ENCODE measurements at regions not wholly inside any gene's neighbourhood (a gene's known extent, or its start where the extent isn't known, plus 50 kb on each side); places are given as distances from the start of the nearest gene placed in this dataset.

DNA sequence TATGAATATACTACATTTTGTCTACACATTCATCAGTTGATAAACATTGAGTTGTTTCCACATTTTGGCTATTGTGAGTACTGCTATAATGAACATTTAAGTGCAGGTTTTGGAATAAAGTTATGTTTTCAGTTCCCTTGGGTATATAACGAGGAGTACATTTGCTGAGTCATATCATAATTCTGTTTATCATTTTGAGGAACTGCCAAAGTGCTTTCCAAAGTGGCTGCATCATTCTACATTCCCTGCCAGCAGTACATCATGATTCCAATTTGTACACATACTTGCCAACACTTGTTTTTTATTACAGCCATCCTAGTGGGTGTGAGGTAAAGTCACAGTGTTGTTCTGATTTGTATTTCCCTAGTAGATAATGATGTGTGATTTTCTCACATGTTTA, 1458.6 kb upstream of the TENM4 start:
- no peak for DNase-seq

- DNase-seq: no peak
These were observed 1458.1 kb upstream of the TENM4 start for GRCh38 chr11:80898910-80899309.

- no peak for DNase-seq
These were observed 1445.9 kb upstream of the TENM4 start for GRCh38 chr11:80886684-80887083.

GRCh38 chr11:80873310-80873999, 1432.6 kb upstream of the TENM4 start:
- DNase-seq: no peak

DNA sequence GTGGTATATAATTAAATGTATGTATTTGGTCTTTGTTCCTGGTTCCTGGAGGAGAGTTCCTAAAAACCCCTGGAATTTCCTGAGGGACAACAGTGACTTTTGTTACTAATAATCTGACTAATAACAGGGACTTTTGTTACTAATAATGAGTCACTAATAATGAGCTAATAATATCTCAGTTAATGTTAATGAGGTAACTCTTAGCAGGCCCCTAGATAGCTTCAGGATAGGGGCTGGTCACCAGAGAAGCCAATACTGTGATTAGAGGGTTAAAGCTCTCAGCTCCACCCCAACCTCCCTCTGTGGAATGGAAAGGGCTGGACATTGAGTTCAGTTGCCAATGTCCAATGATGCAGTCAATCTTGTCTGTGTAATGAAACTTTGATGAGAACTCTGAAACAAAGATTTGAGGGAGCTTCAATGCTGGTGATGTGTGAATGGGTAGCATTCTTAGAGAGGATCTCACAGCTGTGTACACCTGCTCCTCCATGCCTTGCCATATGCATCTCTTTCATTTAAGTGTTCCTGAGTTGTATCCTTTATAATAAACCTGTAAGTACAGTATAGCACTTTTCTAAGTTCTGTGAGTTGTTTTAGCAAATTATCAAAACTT, 1431.4 kb upstream of the TENM4 start:
- DNase-seq: no peak

- no peak for DNase-seq
These were observed 1428.0 kb upstream of the TENM4 start for GRCh38 chr11:80868831-80869230.

DNA sequence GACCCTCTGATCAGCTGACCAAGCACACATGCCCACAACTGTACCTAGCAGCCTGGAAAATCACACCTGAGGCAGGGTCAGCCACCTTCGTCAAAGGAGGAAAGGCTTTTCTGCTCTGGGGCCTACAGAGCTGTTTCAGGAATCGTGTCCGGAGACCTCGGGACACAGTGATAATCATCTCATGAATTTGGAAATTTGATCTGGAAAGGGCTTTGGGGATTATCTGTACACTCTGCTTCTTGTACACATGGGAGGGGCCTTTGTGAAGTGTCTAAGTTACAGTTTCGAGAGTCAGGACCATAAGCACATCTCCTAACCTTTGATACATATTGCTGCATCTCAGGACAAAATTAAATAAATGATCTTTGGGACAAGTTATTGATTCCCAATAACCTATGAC, 1421.2 kb upstream of the TENM4 start:
- DNase-seq: no peak

- DNase-seq: no peak
These were observed 1420.4 kb upstream of the TENM4 start for GRCh38 chr11:80861193-80861592.

- no peak for DNase-seq
These were observed 1419.8 kb upstream of the TENM4 start for GRCh38 chr11:80860632-80861031.

GRCh38 chr11:80856066-80856465, 1415.2 kb upstream of the TENM4 start:
- no peak for DNase-seq

GRCh38 chr11:80855426-80855825, 1414.6 kb upstream of the TENM4 start:
- no peak for DNase-seq

- DNase-seq: no peak
These were observed 1408.4 kb upstream of the TENM4 start for GRCh38 chr11:80849253-80849652.

GRCh38 chr11:80846979-80847378, 1406.1 kb upstream of the TENM4 start:
- DNase-seq: no peak

- DNase-seq: no peak
These were observed 1405.6 kb upstream of the TENM4 start for GRCh38 chr11:80846442-80846841.

- DNase-seq: no peak
These were observed 1403.4 kb upstream of the TENM4 start for GRCh38 chr11:80844110-80844819.

DNA sequence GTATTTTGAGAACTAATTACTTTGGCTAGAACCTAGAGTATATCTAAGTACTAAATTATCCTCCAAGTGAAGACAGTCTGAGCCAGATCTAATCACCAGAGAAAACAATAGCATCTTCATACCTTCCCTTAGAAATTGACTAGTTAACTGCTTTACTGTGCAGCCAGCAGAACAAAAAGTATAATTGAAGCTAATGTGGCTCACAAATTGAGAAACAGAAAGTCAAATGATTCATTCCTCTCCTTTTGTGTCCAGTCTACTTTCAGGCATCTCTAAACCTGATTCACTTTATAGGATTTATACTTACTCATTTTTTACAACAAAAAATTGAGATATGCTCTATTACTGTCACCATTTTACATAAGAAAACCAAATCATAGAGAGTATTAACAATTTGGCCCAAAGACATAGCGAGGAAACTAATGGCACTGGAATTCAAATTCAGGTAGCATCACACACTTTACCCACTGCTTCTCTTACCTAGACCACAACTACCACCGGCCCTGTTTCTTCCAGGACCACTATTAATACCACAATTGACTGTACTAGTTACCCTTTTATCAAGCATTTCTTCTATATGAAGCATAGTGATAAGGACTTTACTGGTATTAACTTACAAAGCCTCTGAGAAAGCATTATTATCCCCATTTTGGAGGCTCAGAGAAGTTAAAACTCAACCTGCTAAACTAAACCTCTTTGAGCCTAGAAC, 1402.6 kb upstream of the TENM4 start:
- no peak for DNase-seq

DNA sequence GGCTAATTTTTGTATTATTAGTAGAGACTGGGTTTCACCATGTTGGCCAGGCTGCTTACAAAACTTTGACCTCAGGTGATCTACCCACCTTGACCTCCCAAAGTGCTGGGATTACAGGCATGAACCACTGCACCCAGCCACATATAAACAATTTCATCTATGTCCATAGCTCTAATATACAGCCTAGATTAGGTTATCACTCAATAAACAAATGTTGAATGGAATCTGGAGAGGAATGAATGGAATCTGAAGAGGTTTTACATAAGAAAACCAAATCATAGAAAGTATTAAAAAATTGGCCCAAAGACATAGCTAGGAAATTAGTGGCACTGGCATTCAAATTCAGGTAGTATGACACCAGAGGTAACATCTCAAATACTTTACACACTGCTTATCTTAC, 1401.4 kb upstream of the TENM4 start:
- DNase-seq: no peak

- DNase-seq: no peak
These were observed 1400.8 kb upstream of the TENM4 start for GRCh38 chr11:80841675-80842074.

GRCh38 chr11:80838153-80838552, 1397.3 kb upstream of the TENM4 start:
- no peak for DNase-seq

- DNase-seq: no peak
These were observed 1396.2 kb upstream of the TENM4 start for GRCh38 chr11:80837051-80837450.

GRCh38 chr11:80831374-80831773, 1390.5 kb upstream of the TENM4 start:
- no peak for DNase-seq

DNA sequence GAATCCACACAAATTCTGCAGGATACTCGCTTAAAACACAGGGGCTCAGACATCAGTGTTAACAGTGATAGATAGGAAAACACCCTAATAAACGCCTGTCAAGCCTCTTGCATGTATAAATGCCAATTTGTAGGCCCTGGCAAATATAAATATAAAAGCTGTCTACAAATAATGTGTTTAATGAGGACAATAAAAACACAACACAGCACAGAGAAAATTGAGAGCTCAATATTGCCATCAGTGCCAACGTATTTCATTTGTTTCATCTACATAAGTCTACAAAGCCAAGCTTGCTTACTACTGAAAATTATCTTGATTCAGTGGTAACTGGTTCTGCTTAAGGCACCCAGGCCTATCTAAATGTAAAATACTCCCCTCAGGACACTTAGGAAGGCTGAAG, 1387.0 kb upstream of the TENM4 start:
- DNase-seq: no peak

GRCh38 chr11:80826808-80827207, 1386.0 kb upstream of the TENM4 start:
- no peak for DNase-seq

DNA sequence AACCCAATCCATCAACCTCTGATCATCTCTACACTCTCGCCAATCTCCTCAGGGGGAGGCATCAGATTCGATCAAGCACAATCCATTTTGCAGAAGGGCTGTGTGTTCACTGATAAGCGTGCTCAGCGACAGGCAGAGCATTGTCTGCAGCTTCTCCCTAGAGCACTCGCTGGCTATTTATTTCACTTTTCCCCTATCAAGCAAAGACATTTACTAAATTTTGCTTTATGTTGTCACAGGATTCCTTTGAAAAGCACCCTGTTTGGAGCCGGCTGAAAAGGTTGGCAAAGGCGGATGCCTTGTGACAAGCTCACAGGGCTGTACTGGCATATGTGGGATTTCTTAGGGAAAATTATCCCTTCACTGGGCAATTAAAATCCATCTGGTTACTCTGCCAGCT, 1381.5 kb upstream of the TENM4 start:
- DNase-seq: no peak

Measured in activated CD4-positive, alpha-beta T cell treated with anti-CD3 and anti-CD28 coated beads, Interleukin-2, amount 50 U/mL, for 1 hour (primary cell).